NCI-H1092 treated with DMSO at 0.1 percent for 48 hours (cell line): ENCODE measurements at regions not wholly inside any gene's neighbourhood (a gene's known extent, or its start where the extent isn't known, plus 50 kb on each side); places are given as distances from the start of the nearest gene placed in this dataset.
"Not testable (repeated sequence)": the region's sequence is repeated elsewhere in the genome, so short reads cannot be mapped to it uniquely, and the experiment has no call there.

Experiments
- DNase-seq: peaks from one replicate; lab custom pipeline; 2025; lab: John Stamatoyannopoulos, UW

DNA sequence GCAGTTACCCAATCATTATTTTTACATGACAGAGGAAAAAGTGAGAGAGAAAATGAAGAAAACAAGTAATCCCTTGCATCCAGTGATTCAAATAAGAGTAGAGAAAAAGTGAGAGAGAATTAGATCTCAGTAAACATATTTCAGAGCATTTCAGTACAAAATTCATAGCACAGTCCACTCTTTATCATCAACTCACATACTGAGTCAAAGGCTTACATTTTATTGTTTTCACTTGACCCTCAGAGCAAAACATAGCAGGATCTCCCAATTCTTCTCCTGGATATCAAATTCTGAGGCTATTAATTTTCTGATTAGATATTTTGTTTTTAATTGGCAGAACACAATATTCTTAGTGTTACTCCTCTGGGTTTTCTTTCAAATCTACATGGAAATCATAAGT lies 1568.3 kb upstream of the PRR20A start:
- DNase-seq, result no peak

DNA sequence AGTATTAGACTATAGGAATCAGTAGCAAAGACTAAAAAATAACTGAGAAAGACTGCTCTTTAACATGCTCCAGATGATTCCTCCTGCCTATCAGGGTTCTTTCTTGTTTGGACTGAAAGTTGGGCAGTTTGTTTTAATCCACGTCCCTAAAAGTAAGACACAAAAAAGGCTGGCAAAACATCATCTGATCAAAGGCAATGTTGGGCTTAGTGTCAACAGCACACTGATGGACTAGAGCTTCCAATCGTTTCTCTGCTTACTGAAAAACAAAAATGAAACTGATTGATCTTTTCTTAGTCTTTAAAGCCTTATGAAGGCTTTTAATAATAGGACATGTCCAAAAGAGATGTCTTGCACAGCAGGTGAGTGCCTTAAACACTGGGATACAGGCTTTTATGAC lies 1567.9 kb upstream of the PRR20A start:
- DNase-seq, result no peak

DNA sequence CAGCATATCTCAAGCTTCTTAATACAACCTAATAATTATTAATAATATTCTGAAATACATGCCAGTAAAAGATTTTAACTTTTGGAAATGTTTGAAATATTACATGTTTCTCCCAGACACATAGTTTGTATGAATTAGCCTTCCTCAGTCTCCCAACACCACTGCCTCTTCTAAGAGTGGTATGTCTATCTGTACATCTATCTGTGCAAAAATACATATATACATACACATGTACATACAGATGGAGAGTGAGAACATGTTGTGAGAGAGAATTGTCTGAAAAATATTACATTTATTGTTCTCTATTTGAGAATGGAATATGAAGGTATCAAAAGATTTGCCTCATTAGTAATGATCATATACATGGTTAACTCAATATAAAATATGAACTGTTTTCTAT lies 1567.2 kb upstream of the PRR20A start:
- no peak for DNase-seq

GRCh38 chr13:55576389-55576788 lies 1564.3 kb upstream of the PRR20A start:
- DNase-seq, result no peak

DNA sequence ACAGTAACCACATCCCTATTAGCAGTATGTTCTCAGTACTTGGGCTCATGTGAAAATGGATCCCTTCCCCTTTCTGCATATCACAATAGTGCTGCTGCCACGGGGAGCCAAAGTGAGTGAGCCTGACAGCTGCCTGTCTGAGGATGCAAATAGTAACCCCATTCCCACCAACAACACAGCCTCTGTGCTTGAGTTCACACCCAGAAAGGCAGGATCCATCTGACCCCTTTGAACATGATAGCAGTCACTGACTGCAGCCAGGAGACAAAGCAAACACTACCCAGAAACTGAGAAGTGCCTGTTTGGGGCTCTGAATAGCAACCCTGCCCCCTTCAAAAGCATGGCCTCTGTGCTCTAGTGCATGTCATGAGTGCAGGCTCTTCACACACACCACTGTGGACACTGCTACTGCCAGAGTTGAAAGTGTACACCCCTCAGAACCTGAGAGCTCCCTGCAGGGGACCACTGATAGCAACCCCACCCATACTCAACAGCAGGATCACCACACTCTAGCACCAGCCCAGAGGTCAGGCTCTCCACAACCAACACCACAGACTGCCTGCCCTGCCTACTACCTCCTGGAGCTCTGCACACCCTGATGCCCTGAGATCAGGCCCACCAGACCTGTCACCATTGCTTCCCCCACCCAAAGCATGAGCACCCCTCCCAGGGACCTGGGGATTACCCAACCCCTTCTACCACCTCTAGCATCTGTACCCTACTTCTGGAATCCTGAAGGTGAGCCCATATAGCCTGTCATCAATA lies 1563.5 kb upstream of the PRR20A start:
- no peak for DNase-seq

GRCh38 chr13:55577847-55578210 lies 1562.9 kb upstream of the PRR20A start:
- no peak for DNase-seq

DNA sequence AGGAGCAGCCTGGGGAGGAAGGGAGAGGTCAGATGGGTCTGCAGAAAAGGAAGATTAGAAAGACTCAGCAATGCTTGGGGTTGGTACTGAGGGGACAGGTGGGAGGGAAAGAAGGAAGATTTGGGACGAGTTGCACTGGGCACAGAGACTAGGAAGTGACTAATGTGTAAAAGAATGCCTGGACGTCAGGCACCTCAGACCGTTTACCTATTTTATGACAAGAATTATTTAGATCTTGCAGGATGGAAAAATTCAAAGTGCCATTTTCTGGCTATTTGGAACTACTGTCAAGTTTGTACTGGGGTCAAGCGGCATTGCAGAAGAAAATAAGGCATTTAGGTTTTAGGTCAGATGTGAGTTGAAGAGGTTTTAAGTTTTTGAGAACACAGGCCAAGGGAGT lies 1558.4 kb upstream of the PRR20A start:
- not testable (repeated sequence) for DNase-seq

- no peak for DNase-seq
These were observed 1556.6 kb upstream of the PRR20A start for GRCh38 chr13:55583953-55584593.

DNA sequence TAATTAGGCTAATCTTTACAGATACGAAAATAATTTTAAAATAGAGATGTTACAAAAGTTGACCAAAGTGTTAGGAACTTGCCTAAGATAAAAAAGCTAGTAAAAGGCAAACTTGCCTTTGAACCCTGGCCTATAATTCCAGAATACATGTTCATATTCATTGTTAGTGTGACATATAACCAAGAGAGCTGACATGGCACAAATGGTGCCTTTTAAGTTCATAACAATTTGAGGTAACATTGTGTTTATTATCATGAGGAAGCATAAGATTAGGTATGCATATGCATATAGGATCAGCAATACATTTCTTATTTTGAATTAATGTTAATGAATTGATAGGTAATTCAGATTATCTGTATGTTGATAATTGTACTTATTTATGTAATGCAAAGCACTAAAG lies 1537.9 kb upstream of the PRR20A start:
- no peak for DNase-seq

DNA sequence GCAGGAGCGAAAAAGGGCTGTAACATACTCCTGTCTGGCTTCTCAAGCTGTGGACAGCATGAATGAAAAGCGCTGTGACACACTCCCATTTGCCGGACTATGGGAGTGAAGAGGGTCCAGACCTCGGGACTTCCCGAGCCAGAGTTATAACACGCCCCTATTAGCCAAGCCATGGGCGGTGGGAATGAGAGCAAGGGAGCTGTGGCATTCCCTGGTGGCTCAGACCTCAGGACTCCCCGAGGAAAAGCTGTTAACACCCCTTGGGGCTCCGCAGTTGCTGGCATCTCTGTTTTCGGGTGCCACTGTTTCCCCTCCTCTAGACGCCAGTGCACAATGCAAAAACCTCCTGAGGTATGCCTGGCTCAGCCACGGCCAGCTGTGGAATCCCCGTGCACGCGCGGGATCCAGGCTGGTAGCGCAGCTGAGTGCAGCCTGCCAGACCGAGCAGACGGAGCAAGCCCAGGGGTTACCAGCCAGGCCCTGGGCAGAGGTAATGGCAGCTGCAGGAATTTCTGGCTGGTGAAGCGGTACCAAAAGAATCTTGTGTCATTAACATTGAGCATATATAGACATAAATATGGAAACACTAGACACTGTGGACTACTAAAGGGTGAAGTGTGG lies 1534.6 kb upstream of the PRR20A start:
- DNase-seq, result no peak

DNA sequence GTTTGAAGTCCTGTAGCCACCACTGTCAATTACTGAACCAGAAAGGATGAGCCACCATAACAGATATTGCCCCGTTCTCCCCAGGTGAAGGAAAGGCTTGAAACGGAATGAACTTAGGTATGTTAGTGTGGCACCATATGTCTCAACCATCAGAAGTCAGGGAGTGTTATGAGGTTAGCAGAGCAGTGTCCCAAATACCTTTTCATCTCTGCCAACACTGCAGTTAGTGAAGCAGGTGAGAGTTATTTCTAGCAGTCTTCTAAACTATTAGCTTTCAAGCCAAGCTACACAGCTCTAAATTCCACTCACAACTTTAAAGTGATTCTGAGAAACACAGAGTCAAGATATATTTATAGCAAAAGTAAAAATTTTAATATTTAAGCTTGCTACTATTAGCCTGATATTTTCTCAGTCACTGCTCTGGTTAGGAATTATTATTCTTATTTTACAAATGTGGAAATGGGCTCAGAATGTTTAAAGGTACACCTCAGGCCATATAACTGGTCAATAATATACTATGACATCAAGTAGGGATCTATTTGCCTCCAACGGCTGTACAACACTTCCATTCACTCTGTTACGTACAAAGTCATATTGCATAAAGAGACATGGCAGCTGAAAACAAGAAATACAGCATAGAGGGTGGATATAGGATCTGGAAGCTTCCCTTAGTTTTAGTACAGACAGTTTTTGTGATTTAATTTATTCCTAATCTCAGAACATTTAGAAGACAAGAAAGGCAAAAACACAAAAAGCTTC lies 1527.1 kb upstream of the PRR20A start:
- no peak for DNase-seq

- DNase-seq, result peak; percentile 59
These were observed 1525.6 kb upstream of the PRR20A start for GRCh38 chr13:55615081-55615480.

DNA sequence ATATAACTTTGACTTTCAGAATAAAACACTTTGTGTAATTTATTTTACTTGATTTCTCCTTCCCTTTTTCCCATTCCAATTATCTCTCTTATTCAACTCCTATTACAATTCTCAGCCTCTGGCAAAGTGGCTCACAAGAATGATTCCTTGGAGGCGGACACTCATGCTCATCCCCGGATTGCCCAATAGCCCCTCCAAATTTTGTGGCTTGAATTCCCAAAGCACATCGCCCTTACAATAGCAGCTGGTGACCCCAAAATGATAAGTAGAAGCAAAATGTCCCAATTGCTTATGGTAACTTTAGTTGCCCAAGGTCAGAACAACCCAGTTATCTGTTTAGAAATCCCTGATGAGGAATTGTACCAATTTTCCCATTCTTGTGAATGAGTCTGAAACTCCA lies 1523.5 kb upstream of the PRR20A start:
- no peak for DNase-seq

DNA sequence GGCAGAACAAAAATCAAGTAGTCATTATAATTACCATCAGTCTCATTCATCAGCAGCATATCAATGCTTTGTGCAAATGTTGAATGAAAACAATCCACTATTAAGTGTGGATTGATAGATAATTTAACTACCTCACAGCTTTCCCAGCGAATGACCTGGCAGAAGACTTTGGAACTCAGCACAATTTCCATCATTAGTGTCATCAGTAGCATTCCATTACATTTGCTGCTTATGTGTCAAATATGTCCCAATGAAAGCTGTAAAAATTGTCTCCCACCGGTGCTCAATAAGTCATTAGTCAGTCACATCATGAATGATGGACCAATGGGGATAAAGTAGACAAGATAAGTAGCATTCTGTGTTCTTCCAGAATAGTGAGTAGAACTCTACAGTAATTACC lies 1513.5 kb upstream of the PRR20A start:
- no peak for DNase-seq

GRCh38 chr13:55632402-55632801 lies 1508.3 kb upstream of the PRR20A start:
- DNase-seq, result no peak

DNA sequence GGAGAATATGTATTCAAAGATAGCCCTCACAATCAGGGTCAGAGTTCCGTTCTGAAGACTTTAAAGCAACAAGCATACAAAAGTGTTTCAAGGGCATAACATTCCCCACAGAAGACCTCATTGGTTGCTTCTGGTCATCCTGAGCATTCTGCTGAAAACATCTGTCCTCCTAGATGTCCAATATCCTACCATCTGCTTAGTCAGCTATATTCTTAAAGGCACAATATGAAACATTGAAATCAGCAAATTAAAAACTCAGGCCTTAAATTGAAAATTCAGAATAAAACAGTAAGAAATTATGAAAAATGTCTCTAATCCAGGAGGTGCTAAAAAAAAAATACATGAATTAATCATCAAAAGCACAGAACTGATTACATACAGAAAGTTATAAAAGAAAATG lies 1491.2 kb upstream of the PRR20A start:
- DNase-seq, result no peak

DNA sequence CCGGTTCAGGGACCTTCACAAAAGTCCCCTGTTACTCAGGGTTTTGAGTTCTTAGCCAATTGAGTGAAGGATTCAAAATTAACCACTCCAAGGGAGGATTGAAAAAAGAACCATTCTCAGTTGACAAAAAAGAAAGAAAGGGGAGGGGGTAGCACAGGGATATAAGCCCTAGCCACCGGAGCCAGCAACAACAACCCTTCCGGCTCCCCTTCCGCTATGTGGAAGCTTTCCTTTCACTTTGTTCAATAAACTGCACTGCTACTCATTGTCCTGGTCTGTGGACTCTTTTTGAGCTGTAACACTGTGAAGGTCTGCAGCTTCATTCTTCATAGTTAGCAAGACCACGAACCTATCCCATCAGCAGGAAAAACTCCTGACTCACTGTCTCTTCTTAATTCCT lies 1488.1 kb upstream of the PRR20A start:
- DNase-seq, result no peak

- DNase-seq, result no peak
These were observed 1487.2 kb upstream of the PRR20A start for GRCh38 chr13:55653497-55653896.

DNA sequence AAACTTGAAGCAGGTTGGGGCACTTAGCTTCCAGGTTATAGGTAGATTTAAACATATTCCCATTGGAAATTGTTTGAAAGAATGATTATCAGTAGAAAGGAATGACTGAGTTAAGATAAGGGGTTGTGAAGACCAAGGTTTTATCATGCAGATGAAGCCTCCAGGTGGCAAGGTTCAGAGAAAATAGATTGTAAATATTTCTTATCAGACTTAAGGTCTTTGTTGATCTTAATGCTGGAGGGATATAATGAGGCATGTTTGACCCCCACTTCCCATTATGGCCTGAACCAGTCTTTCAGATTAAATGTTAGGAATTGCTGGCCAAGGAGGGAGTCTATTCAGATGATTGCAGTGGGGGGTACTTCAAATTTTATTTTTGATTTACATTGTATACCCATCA lies 1486.5 kb upstream of the PRR20A start:
- no peak for DNase-seq

GRCh38 chr13:55660264-55660663 lies 1480.5 kb upstream of the PRR20A start:
- DNase-seq, result not testable (repeated sequence)

DNA sequence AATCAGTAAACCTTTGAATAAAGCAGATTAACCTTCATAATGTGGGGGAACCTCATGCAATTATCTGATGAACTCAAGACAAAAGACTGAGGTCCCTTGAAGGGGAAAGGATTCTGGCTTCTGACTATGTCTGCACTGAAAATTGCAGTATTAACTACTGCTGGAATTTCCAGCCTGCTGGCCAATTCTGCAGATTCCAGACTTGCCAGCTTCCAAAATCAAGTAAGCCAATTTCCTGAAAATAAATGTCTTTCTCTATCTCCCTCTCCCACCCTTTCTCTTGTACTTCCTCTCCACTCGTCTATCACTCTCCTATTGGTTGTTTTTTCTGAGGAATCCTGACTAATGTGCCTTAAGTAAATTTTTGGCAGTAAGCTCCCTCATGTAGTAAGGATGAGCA lies 1479.9 kb upstream of the PRR20A start:
- no peak for DNase-seq

DNA sequence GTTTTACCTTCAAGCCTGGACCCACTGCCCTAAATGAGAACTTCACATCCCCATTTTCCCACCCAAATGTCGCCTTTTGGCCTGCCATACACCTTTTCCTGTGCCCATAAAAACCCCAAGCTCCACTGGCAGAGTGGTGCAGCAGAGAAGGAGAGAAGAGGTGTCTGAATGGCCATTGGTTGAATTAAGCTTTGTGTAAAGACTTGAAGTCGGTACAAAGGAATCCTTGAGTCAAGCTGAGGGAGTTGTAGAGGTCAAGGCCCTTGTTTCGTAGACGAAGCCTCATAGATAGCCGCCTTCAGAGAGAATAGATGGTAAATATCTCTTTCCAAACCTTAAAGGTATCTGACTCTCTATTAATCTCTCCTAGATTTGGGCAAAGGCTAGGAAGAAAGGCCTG lies 1479.2 kb upstream of the PRR20A start:
- no peak for DNase-seq

DNA sequence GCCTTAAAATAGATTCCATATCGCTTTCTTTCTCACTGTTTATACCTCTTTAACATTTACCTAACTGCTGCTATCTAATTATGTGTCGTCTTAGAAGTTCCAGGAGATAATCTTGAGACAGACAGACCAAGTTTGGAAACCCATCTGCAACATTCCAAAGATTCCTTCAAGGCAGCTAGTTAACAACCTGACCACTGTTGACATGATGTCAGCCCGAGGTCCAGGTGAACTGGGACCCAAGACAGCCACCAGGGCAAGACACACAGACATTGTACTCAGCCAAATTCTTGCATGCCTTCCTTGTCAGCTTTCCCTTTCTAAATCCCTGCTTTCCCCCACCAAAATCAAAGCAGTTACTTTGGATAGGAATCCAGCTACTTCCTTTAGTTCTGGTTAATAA lies 1476.5 kb upstream of the PRR20A start:
- DNase-seq, result no peak
